GM12875 (cell line): ENCODE measurements at regions not wholly inside any gene's neighbourhood (a gene's known extent, or its start where the extent isn't known, plus 50 kb on each side); places are given as distances from the start of the nearest gene placed in this dataset.

Experiments
- H3K4me3 ChIP-seq: one replicate; pipeline ENCODE4 v1.5.1; 2011; ENCODE audit warnings: low read depth, low read length, control low read depth
- CTCF ChIP-seq: IDR thresholded peaks from 2 replicates; pipeline ENCODE4 v1.5.1; 2011; ENCODE audit warnings: low read depth, mild to moderate bottlenecking, control low read depth, inconsistent platforms, low read length, moderate library complexity, borderline replicate concordance; ENCODE audit not compliant: insufficient read depth

- H3K4me3 ChIP-seq, result no peak overlapping the region
- TF ChIP-seq CTCF, result no peak
Observed at GRCh38 chr7:69193061-69193460, 405.2 kb upstream of the AUTS2 start.

- TF ChIP-seq CTCF, result no peak
- no peak overlapping the region for H3K4me3 ChIP-seq
Observed at GRCh38 chr7:69196593-69196992, 401.7 kb upstream of the AUTS2 start.

- TF ChIP-seq CTCF, result no peak
Observed at GRCh38 chr7:69198250-69198649, 400.0 kb upstream of the AUTS2 start.

GRCh38 chr7:69199041-69199440, 399.2 kb upstream of the AUTS2 start:
- no peak for TF ChIP-seq CTCF
- no peak overlapping the region for H3K4me3 ChIP-seq

More at GRCh38 chr7:69198250-69198649, 400.0 kb upstream of the AUTS2 start:
- no peak overlapping the region for H3K4me3 ChIP-seq

DNA sequence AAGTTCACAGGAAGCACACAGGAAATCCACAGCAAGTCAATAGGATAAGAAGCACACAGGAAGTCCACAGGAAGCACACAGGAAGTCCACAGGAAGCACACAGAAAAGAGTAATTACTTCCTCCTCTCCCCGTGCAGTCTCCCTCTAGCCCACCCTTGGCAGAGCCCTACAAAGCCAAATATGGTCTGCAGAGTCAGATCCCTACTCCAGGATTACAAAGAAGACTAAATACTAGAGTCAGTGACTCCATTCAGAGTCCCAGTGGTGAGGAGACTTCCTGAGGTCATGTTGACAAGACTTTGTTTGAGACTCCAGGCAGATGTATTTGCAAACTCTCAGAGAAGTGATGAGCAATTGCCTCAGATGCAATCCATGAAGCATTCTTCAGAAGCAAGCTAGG, 398.6 kb upstream of the AUTS2 start:
- no peak overlapping the region for H3K4me3 ChIP-seq
- TF ChIP-seq CTCF, result no peak

DNA sequence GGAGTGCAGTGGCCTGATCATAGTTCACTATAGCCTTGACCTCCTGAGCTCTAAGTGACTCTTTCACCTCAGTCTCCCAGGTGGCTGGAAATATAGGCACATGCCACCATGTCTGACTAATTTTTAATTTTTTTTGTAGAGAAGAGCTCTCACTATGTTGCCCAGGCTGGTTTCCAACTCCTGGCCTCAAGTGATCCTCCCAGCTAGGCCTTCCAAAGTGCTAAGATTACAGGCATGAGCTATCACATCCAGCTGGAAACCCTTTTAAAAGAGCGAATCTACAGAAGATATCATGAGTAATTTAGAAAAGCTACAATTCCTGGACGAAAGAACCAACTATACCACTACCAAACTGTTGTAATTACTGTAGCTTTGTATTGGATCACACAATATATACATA, 394.4 kb upstream of the AUTS2 start:
- H3K4me3 ChIP-seq, result no peak overlapping the region
- no peak for TF ChIP-seq CTCF

- H3K4me3 ChIP-seq, result no peak overlapping the region
- TF ChIP-seq CTCF, result no peak
Observed at GRCh38 chr7:69204943-69205342, 393.3 kb upstream of the AUTS2 start.
